ENCODE measurements at regions not wholly inside any gene's neighbourhood (a gene's known extent, or its start where the extent isn't known, plus 50 kb on each side); places are given as distances from the start of the nearest gene placed in this dataset.

GRCh38 chr7:51731075-51731474 lies 414.5 kb upstream of the COBL start:
- no peak for ATAC-seq
- intact Hi-C loops (cut with DNase I): no loop called here
- Histone ChIP-seq H3K9me3 (no peaks in the 10 kb centered on the region), H3K27me3 (no peaks in the 10 kb centered on the region), H3K4me3 (no peak overlapping the region), H3K4me1 (no peaks in the 10 kb centered on the region), H3K36me3 (replicated peaks in 1 of 2; ENCODE audit: insufficient read depth in 1 of 2, low read depth in 2 of 2) (no peaks in the 10 kb centered on the region), H3K27ac (no peak overlapping the region)
- DNase-seq: no peak
- 29 to 39% methylated on average over 4 of the region's 4 CpGs for WGBS, 2 donors
- TF ChIP-seq POLR2A (IDR thresholded peaks at IDR 0.05) (no peak), CTCF (IDR thresholded peaks at IDR 0.05) (no peak)

GRCh38 chr7:51727441-51727840 lies 410.8 kb upstream of the COBL start:
- WGBS, 2 donors: 19 to 36% methylated on average over 2 of the region's 2 CpGs
- Histone ChIP-seq H3K4me3 (no peak overlapping the region), H3K4me1 (no peaks in the 10 kb centered on the region), H3K27ac (no peak overlapping the region), H3K36me3 (replicated peaks in 1 of 2; ENCODE audit: insufficient read depth in 1 of 2, low read depth in 2 of 2) (no peaks in the 10 kb centered on the region), H3K9me3 (no peaks in the 10 kb centered on the region), H3K27me3 (no peaks in the 10 kb centered on the region)
- intact Hi-C loops (cut with DNase I): no loop called here
- TF ChIP-seq POLR2A (IDR thresholded peaks at IDR 0.05) (no peak), CTCF (IDR thresholded peaks at IDR 0.05) (no peak)
- DNase-seq: no peak
- ATAC-seq: no peak

GRCh38 chr7:51706851-51707250 lies 390.2 kb upstream of the COBL start:
- TF ChIP-seq POLR2A (IDR thresholded peaks at IDR 0.05): no peak
- no peak for TF ChIP-seq CTCF (IDR thresholded peaks at IDR 0.05)
- 14 to 21% methylated on average over 1 of the region's 1 CpG for WGBS, 2 donors
- H3K4me1 ChIP-seq: no peaks in the 10 kb centered on the region
- H3K36me3 ChIP-seq (replicated peaks in 1 of 2; ENCODE audit: insufficient read depth in 1 of 2, low read depth in 2 of 2): no peaks in the 10 kb centered on the region
- no peak overlapping the region for H3K4me3 ChIP-seq
- H3K27ac ChIP-seq: no peak overlapping the region
- no peak for ATAC-seq
- H3K9me3 ChIP-seq: no peaks in the 10 kb centered on the region
- intact Hi-C loops (cut with DNase I): no loop called here
- no peaks in the 10 kb centered on the region for H3K27me3 ChIP-seq
- DNase-seq: no peak

GRCh38 chr7:51705701-51706100 lies 389.1 kb upstream of the COBL start:
- H3K4me1 ChIP-seq: no peaks in the 10 kb centered on the region
- 38 to 54% methylated on average over 3 of the region's 3 CpGs for WGBS, 2 donors
- TF ChIP-seq POLR2A (IDR thresholded peaks at IDR 0.05): no peak
- TF ChIP-seq CTCF (IDR thresholded peaks at IDR 0.05): no peak
- intact Hi-C loops (cut with DNase I): no loop called here
- no peak overlapping the region for H3K4me3 ChIP-seq
- no peaks in the 10 kb centered on the region for H3K9me3 ChIP-seq
- H3K36me3 ChIP-seq (replicated peaks in 1 of 2; ENCODE audit: insufficient read depth in 1 of 2, low read depth in 2 of 2): no peaks in the 10 kb centered on the region
- H3K27ac ChIP-seq: no peak overlapping the region
- ATAC-seq (no peak), DNase-seq (no peak)
- H3K27me3 ChIP-seq: no peaks in the 10 kb centered on the region

GRCh38 chr7:51702673-51703072 lies 386.1 kb upstream of the COBL start:
- Histone ChIP-seq H3K4me3 (no peak overlapping the region), H3K27ac (no peak overlapping the region), H3K4me1 (no peaks in the 10 kb centered on the region), H3K27me3 (no peaks in the 10 kb centered on the region), H3K36me3 (replicated peaks in 1 of 2; ENCODE audit: insufficient read depth in 1 of 2, low read depth in 2 of 2) (no peaks in the 10 kb centered on the region), H3K9me3 (no peaks in the 10 kb centered on the region)
- TF ChIP-seq POLR2A (IDR thresholded peaks at IDR 0.05): no peak
- DNase-seq (no peak), ATAC-seq (no peak)
- intact Hi-C loops (cut with DNase I): no loop called here
- 55 to 58% methylated on average over 3 of the region's 3 CpGs for WGBS, 2 donors

All from body of pancreas (tissue), 4 donors.